PC-3 (cell line): ENCODE measurements at regions not wholly inside any gene's neighbourhood (a gene's known extent, or its start where the extent isn't known, plus 50 kb on each side); places are given as distances from the start of the nearest gene placed in this dataset.

ENCODE experiments used
- ATAC-seq: fragments of 200-7000 bp; cut with Tn5 transposase; 2 replicates; pipeline ENCODE4 v1.9.1; 2020; ENCODE audit warnings: mild to moderate bottlenecking, moderate library complexity
- BruUV-seq: library from RNA; stranded (reverse); fragments of 400-500 nt; replicated peaks from 2 replicates; lab custom pipeline; 2021; lab: Mats Ljungman, UMichigan
- CTCF ChIA-PET: fragments of 300-600 bp; sonication (Branson Sonifier 250); formaldehyde crosslinking; loops from one replicate; lab custom pipeline; 2022; ENCODE audit warnings: antibody characterized with exemption; lab: Charles Lee
- POLR2A ChIA-PET: fragments of 300-600 bp; sonication (Branson Sonifier 250); formaldehyde crosslinking; loops from one replicate; lab custom pipeline; 2022; ENCODE audit warnings: antibody characterized with exemption; ENCODE audit not compliant: unreplicated experiment; lab: Charles Lee
- DNase-seq: peaks from one replicate; pipeline ENCODE4 v3.0.0-alpha.2; 2015
- H2AFZ ChIP-seq: fragments of 300-600 bp; sonication (generic); 2 replicates; pipeline ENCODE4 v1.6.0; 2016; ENCODE audit warnings: antibody characterized with exemption, low read length
- H3F3A ChIP-seq: fragments of 300-600 bp; sonication (generic); one replicate; pipeline ENCODE4 v1.6.0; 2017; ENCODE audit warnings: antibody characterized with exemption, low read length, control low read depth, mild to moderate bottlenecking; ENCODE audit not compliant: unreplicated experiment
- H3K27ac ChIP-seq: fragments of 300-600 bp; sonication (generic); 2 replicates; pipeline ENCODE4 v1.5.1; 2016; ENCODE audit warnings: mild to moderate bottlenecking, low read length
- H3K27me3 ChIP-seq: fragments of 300-600 bp; sonication (generic); 2 replicates; pipeline ENCODE4 v1.6.1; 2016; ENCODE audit warnings: low read length, mixed read lengths
- H3K36me3 ChIP-seq: fragments of 300-600 bp; sonication (generic); 2 replicates; pipeline ENCODE4 v1.6.1; 2016; ENCODE audit warnings: low read depth, mixed run types, low read length, mixed read lengths
- H3K4me1 ChIP-seq: fragments of 300-600 bp; sonication (generic); 2 replicates; pipeline ENCODE4 v1.5.1; 2016; ENCODE audit warnings: low read length; ENCODE audit not compliant: insufficient read depth
- H3K4me2 ChIP-seq: fragments of 300-600 bp; sonication (generic); 2 replicates; pipeline ENCODE4 v1.6.0; 2016; ENCODE audit warnings: low read length
- H3K4me3 ChIP-seq: fragments of 300-600 bp; sonication (generic); 2 replicates; pipeline ENCODE4 v1.5.1; 2016; ENCODE audit warnings: mild to moderate bottlenecking, low read length, mixed read lengths
- H3K79me2 ChIP-seq: fragments of 300-600 bp; sonication (generic); 2 replicates; pipeline ENCODE4 v1.6.1; 2017; ENCODE audit warnings: low read length, mixed read lengths
- H3K9ac ChIP-seq: fragments of 300-600 bp; sonication (generic); 2 replicates; pipeline ENCODE4 v1.6.0; 2016; ENCODE audit warnings: mild to moderate bottlenecking, low read length
- H3K9me2 ChIP-seq: fragments of 300-600 bp; sonication (generic); replicated peaks from 2 replicates; pipeline ENCODE4 v1.6.1; 2016; ENCODE audit warnings: mixed run types, low read length, mixed read lengths
- H3K9me3 ChIP-seq: fragments of 300-600 bp; sonication (generic); 2 replicates; pipeline ENCODE4 v1.6.1; 2016; ENCODE audit warnings: low read length, mixed read lengths
- H4K20me1 ChIP-seq: fragments of 300-600 bp; sonication (generic); 2 replicates; pipeline ENCODE4 v1.6.1; 2016; ENCODE audit warnings: low read length, mixed read lengths
- EZH2 ChIP-seq: fragments of 300-600 bp; sonication (generic); IDR thresholded peaks from one replicate; pipeline ENCODE4 v1.6.1; 2017; ENCODE audit warnings: antibody characterized with exemption, mild to moderate bottlenecking, low read length; ENCODE audit not compliant: unreplicated experiment
- EZH2phosphoT487 ChIP-seq: fragments of 300-600 bp; sonication (generic); IDR thresholded peaks from 2 replicates; pipeline ENCODE4 v1.6.1; 2018; ENCODE audit warnings: mild to moderate bottlenecking, antibody characterized with exemption, low read length, borderline replicate concordance
- intact Hi-C: fragments of 100-400 bp; cut with micrococcal nuclease; formaldehyde crosslinking; loops from 2 replicates; pipeline ENCODE4 v1.9.0; 2023

DNA sequence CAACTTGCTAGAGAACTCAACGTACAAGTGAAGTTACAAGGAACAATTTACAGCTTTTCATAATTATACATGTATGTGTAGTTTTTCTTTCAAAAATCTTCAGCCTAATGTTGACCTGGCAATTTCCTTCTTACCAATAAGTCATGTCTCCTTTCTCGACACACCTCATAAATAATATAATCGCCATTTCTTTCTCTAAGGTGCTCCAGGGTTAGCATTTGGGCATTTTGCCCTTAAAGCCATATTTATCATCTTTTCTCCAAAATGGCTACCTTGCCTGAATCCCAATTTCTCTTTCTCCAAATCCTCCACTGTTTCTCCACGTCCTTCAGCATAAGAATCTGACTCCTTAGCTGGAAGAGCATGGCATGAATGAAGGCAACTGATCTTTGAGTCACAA, 50.3 kb upstream of the RAB27B start:
- Histone ChIP-seq H3K9me2 (no peaks in the 10 kb centered on the region), H3F3A (peaks cover 11% of the 10 kb centered on the region), H3K4me1 (peaks cover 43% of the 10 kb centered on the region), H2AFZ (peak overlapping the region; percentile 65), H3K27me3 (no peaks in the 10 kb centered on the region), H3K9ac (peak overlapping the region; percentile 80), H3K4me2 (peak overlapping the region; percentile 63), H3K9me3 (no peaks in the 10 kb centered on the region), H3K27ac (peak overlapping the region; percentile 98), H3K4me3 (no peak overlapping the region; the same call in 1 of the 2 replicates), H3K36me3 (no peaks in the 10 kb centered on the region), H3K79me2 (no peaks in the 10 kb centered on the region), H4K20me1 (no peaks in the 10 kb centered on the region)
- TF ChIP-seq EZH2 (no peak), EZH2phosphoT487 (no peak)
- ATAC-seq (no peak), DNase-seq (peak; percentile 22)
- ChIA-PET CTCF (no interaction called here), POLR2A (no interaction called here)
- intact Hi-C loops: no loop called here
- no TSS peak for BruUV-seq
